NCI-H2171 treated with DMSO at 0.1 percent for 48 hours (cell line): ENCODE measurements at regions not wholly inside any gene's neighbourhood (a gene's known extent, or its start where the extent isn't known, plus 50 kb on each side); places are given as distances from the start of the nearest gene placed in this dataset.

Experiments
- DNase-seq: peaks from one replicate; lab custom pipeline; 2025; lab: John Stamatoyannopoulos, UW

GRCh38 chr15:95869920-95870319 is 460.6 kb upstream of the NR2F2 start:
- DNase-seq = no peak

- DNase-seq = no peak
These were observed 458.1 kb upstream of the NR2F2 start for GRCh38 chr15:95872366-95872771.

- no peak for DNase-seq
These were observed 455.9 kb upstream of the NR2F2 start for GRCh38 chr15:95874637-95875036.

- DNase-seq = no peak
These were observed 455.3 kb upstream of the NR2F2 start for GRCh38 chr15:95875121-95875643.

GRCh38 chr15:95880031-95880570 is 450.4 kb upstream of the NR2F2 start:
- no peak for DNase-seq

- no peak for DNase-seq
These were observed 449.9 kb upstream of the NR2F2 start for GRCh38 chr15:95880630-95881029.

GRCh38 chr15:95883064-95883463 is 447.4 kb upstream of the NR2F2 start:
- no peak for DNase-seq

- no peak for DNase-seq
These were observed 446.2 kb upstream of the NR2F2 start for GRCh38 chr15:95884276-95884675.

GRCh38 chr15:95887666-95888390 is 442.7 kb upstream of the NR2F2 start:
- no peak for DNase-seq

GRCh38 chr15:95888762-95889161 is 441.7 kb upstream of the NR2F2 start:
- no peak for DNase-seq

- DNase-seq = no peak
These were observed 436.0 kb upstream of the NR2F2 start for GRCh38 chr15:95894407-95894956.

- DNase-seq = no peak
These were observed 435.0 kb upstream of the NR2F2 start for GRCh38 chr15:95895508-95895907.

- DNase-seq = no peak
These were observed 432.8 kb upstream of the NR2F2 start for GRCh38 chr15:95897651-95898050.

GRCh38 chr15:95898761-95899160 is 431.7 kb upstream of the NR2F2 start:
- no peak for DNase-seq

GRCh38 chr15:95901271-95901670 is 429.2 kb upstream of the NR2F2 start:
- no peak for DNase-seq

GRCh38 chr15:95902606-95903005 is 427.9 kb upstream of the NR2F2 start:
- DNase-seq = no peak

GRCh38 chr15:95903352-95903751 is 427.1 kb upstream of the NR2F2 start:
- DNase-seq = no peak

- DNase-seq = no peak
These were observed 419.8 kb upstream of the NR2F2 start for GRCh38 chr15:95910643-95911212.

- DNase-seq = no peak
These were observed 418.8 kb upstream of the NR2F2 start for GRCh38 chr15:95911570-95912279.

- DNase-seq = no peak
These were observed 418.2 kb upstream of the NR2F2 start for GRCh38 chr15:95912280-95912625.

GRCh38 chr15:95912728-95913127 is 417.8 kb upstream of the NR2F2 start:
- DNase-seq = no peak

- no peak for DNase-seq
These were observed 413.9 kb upstream of the NR2F2 start for GRCh38 chr15:95916568-95916967.

- DNase-seq = no peak
These were observed 412.0 kb upstream of the NR2F2 start for GRCh38 chr15:95918525-95918924.
